ENCODE measurements at regions not wholly inside any gene's neighbourhood (a gene's known extent, or its start where the extent isn't known, plus 50 kb on each side); places are given as distances from the start of the nearest gene placed in this dataset.

- TF ChIP-seq EZH2 (IDR thresholded peaks at IDR 0.05) = no peak
- TF ChIP-seq, protein P1, sequence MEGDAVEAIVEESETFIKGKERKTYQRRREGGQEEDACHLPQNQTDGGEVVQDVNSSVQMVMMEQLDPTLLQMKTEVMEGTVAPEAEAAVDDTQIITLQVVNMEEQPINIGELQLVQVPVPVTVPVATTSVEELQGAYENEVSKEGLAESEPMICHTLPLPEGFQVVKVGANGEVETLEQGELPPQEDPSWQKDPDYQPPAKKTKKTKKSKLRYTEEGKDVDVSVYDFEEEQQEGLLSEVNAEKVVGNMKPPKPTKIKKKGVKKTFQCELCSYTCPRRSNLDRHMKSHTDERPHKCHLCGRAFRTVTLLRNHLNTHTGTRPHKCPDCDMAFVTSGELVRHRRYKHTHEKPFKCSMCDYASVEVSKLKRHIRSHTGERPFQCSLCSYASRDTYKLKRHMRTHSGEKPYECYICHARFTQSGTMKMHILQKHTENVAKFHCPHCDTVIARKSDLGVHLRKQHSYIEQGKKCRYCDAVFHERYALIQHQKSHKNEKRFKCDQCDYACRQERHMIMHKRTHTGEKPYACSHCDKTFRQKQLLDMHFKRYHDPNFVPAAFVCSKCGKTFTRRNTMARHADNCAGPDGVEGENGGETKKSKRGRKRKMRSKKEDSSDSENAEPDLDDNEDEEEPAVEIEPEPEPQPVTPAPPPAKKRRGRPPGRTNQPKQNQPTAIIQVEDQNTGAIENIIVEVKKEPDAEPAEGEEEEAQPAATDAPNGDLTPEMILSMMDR (IDR thresholded peaks at IDR 0.05) = no peak
- no peak for TF ChIP-seq EZH2phosphoT487 (IDR thresholded peaks at IDR 0.05)
Measured at GRCh38 chr7:109003742-109004141, 434.1 kb downstream of the DNAJB9 start.

All from neural progenitor cell (in vitro differentiated cells).